T-helper 22 cell (primary cell): ENCODE measurements at regions not wholly inside any gene's neighbourhood (a gene's known extent, or its start where the extent isn't known, plus 50 kb on each side); places are given as distances from the start of the nearest gene placed in this dataset.

Experiments used
- DNase-seq: peaks from one replicate; pipeline ENCODE4 v3.0.0-alpha.2; 2020; ENCODE audit warnings: low read depth

DNA sequence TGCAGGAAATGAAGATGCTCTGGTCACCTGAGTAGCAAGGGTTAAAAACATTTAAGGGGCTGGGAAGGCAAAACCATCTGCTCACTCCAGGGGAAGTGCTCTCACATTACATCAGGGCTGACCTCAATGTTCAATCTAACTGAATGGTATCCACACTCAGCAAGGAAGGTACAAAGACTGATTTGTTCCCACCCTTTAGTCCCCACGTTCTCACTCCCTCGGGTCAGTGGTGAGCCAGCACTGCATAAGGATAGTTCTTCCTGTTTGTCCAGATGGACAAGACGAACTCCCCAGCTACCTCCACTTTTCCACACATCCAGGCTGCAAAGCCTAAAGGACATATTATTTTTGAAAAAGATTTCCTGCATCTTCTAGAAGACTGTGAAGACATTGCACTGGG lies 126.6 kb upstream of the SLC14A2 start:
- DNase-seq: no peak

DNA sequence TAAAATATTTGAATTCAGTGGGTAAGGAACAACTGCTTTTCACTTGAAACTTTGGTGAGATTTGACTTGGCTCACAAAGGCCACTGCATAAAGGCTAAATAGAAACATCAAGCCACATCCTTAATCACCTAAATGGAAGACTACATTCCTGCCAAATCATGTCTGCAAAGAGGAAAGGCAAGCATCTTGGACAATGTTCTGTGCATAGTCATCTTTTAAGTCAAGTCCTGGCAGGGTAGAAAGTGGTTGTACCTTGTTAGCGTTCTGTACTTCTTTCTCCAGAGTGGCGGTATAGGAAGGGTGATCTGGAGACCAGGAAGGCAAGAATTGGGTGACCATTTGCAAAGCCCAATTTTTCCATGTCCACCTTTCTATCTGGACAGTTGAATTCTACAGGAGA lies 121.4 kb upstream of the SLC14A2 start:
- DNase-seq: no peak

DNA sequence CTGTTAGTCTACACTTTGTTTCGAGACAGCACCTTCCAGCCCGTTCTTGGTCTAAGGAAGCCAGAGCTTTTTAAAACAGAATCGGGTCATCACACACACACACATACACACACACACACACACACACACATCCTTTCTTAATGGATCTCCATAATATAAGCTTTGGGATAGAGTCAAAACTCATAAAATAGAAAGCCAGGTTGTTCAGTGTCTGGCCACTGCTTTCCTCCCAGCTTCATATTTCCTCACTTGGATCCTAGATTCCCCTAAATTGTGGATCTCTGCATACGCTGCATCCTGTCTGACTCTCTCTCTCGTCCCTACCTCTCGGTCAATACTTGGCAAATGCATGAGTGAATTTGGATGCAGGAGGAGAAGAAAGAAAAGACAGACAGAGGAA lies 120.5 kb upstream of the SLC14A2 start:
- DNase-seq: no peak

DNA sequence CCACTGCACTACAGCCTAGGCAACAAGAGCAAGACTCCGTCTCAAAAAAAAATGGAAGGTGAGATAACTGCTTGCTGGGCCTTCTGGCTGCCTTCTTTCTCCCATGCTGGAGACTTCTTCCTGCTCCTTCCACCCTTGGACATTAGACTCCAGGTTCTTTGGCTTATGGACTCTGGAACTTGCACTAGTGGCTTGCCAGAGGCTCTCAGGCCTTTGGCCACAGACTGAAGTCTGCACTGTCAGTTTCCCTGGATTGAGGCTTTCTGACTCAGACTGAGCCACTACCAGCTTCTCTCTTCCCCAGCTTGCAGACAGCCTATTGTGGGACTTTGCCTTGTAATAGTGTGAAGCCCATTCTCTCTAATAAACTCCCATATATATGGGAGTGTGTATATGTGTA lies 118.5 kb upstream of the SLC14A2 start:
- no peak for DNase-seq

DNA sequence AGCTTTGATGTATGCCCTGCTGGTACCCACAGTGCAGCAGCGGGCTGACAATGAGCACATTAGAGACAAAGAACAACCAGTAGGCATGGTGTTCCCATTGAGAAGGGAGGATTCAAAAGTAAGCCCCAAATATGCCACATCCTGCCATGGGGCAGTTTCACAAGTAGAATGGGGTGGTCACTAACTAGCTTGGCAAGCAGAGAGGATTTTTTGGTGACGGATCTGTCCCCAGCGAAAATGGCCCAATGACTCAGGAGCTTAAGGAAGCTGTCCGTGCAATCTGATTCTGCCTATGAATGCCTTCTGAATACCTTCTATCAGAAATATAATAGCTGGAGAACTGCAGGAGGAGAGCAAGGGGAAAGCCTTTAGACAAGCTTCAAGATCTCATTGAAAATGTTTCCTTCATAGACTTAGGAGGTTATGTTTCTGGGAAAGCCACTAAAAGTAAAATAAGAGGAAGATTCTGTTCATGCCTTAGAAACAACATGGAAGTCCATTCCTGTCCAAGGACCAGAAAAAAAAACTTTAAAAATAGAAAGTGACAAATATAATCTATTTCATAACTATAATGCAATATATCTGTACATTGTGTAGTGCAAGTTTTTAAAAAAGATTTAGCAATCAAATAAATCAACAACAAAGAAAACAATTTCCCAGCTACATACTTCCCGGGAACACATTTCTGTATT lies 117.5 kb upstream of the SLC14A2 start:
- DNase-seq: no peak

DNA sequence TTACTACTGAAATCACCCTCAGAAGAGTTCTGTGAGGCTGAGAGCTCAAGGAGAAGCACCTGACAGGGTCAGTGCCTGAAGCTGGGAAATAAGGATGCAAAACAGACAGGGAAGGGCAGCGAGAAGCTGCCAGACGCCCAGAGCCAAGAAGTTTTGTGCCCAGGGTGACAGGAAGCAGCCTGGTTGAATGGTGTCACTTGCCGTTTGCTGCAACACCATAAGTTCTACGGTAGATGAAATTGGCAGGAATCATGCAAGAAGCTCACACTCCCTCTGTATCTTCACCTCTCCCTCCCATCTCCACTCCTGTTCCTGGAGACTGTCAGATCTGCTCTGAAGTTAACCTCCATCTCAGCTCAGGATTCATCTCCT lies 117.0 kb upstream of the SLC14A2 start:
- no peak for DNase-seq

DNA sequence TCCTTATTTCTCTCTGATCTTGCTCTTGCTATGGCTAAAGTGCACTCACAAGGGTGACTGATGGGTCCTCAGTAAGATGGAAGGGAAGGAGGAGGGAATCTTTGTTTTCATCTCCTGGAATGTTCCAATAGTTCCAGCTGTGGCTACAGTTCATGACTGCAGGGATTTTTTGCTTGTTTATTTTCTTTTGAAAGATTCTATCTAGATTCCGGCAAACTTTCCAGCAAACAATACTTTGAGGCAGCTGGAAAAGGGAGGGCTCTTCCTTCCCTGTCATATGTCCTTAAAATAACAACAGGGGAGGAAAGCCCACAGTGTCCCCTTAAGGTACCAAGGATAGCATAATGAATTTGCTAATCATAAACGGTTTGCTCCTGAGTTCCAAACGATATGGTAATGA lies 111.3 kb upstream of the SLC14A2 start:
- no peak for DNase-seq

DNA sequence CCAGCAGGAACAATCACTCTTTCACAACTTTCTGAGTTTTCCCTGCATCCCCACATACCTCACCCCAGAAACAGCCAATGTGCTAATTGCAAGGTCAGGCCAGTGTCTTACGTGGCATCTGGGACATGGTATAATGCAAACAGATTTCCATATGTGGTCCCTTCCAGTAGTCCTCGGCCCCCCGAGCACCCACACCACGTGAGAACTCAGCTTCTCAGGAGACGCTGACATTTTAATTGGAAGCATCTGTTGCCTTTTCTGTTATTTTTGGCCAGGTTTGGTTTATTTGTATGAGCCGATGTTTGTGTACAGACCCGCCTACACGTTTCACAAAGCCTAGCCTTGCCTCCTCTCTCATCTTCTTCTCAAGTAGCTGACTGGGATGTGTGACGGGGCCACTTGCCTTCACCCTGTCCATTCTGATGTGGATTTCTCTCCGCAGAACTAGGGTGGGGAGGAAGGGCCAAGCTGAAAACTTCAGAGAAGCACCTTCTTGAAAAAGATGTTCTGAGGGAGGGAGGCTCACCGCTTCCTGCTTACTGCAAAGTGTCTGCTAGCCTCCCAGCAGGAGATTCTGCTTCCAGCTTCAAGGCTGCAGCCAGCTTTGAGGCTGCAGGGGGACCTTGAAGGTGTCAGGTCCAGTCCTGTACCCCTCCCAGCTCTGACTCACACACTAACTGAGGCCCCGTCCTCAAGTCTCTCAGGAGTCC lies 109.6 kb upstream of the SLC14A2 start:
- no peak for DNase-seq

DNA sequence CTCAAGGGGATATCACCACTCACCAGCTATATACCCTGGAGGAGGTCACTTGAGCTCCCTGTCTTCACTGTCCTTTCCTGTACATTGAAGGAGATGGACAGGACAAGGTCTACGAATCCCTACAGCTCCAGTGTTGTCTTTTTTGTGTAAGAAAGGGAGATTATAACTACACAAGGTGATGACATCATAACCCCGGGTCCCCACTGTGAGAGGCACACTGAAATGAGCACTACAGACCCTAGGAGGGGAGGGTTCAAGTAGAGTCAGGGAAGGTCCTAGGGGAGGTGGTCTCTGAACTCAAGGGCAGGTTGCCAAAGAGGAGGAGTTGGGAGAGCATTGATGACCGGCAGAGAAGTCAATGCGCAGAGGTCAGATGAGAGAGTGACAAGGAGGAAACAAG lies 108.3 kb upstream of the SLC14A2 start:
- no peak for DNase-seq

DNA sequence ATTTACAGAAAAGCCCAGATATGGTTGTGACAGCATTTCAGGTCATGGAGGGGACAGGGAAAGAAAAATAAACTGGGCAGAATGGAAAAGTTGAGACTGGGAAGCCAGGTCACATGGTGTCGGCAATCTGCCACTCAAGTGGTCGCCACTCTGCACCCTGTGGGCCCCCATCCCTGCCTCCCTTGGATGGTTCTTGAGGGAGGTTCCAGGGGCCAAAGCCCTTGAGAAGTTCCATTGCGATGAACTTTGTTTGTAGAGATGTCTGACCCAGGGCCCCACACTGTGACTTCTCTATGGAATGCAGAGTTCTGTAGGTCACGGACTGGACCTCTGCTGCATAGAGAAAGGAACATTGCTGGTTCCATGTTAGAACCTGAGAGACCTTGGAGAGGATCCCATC lies 105.7 kb upstream of the SLC14A2 start:
- no peak for DNase-seq

DNA sequence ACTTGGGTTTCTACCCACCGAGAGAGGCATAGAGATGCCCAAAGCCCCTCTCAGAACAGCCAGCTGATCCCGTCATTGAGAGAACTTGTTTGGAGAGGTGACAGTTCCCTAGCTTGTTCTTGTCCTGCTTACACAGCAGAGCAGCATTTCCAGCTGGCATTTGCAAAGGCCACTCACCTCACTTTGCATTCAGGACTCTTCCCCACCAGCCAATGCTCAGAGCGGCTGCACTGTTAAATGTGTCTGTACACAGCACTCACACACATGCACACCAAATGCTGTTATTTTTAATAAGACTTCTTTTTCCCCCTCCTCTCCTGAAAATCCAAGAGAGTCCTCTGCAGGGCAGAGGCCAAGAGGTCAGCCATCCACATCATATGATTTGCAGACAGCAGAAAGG lies 104.6 kb upstream of the SLC14A2 start:
- no peak for DNase-seq

DNA sequence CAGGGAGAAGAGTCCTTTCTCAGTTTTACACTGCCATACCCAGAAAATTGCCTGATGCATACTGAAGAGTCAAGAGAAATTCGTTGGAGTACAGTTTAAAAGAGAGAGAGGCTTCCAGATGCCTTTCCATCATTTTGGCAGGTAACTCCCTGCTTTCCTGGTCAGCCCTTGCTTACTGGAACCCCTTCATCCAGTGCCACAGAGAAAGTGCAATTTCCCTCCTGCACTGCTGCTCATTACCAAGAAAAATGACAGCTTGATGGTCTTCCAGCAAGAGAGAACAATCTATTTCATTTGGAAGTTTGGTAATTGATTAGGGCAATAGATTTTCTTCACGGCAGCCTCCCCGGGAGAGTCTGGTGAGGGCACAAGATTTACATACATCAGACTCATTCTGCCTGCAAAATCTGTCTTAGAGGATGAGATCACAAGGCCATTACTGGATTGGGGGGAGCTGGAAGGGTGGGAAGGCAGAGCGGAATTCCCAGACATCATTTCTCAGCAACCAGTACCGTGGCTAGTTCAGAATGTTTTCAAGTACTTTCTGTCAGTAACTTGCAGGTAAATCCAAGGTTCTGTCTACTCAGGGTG lies 102.8 kb upstream of the SLC14A2 start:
- DNase-seq: no peak

DNA sequence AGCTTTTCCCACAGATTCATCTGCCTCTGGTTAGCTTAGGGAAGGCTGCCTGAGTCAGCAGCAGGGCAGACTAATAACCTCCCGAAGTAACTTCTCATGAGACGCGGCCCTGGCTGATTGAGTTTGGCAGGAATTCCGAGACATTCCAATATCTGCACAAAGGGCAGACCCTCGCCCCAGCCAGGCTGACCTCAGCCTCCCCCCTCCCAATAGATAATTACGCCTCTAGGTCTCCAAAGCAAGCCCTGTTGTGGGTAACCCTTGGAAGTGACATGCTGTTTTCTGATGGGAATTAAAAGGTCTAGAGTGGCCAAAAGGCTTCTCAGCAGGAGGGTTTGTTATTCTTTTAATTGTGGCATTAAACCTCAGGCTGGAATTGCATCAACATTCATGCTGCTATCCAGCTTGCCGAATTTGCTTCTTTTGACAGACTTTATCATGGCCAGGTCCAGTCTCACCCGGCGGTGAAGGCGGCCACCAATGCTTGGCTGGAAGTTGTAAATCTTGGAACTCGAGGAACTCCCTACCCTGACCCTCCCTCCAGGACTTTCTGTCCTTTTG lies 98.0 kb upstream of the SLC14A2 start:
- no peak for DNase-seq

DNA sequence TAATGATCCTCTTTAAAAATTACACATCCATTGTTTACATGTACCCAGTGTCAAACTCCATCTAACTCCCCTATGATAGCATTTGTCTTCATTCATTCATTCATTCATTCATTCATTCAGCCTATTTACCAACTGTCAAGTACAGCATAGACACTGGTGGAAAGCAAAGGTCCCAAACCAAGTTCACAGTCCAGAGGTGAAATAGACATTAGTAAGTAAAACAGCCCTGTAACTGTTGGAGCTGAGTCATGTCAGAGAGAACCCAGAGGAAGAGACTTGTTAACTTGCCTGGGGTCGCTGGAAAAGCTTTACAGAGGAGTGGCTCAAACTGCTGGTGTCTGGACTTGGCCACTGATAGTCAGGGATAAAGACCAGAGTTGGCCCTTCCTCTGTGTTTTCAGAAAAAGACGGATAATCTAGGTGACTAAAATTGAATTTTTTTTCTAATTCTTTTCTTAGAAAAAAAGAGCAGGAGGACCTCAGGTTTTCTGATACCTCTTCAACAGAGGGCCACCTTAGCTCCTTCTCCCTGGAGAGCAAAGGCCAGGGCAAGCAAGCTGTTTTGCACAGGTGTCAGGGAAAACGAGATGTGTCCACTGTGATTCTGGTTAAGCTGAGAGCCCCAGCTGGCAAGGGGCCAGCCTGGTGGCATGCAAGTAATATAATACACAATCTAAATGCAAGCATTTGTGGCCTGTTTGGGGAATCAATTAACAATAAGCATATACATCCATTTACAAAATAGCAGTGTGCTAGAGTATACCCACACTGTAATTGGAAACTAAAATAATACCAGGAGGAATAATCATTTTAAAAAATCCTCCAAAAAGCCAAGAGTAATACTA lies 96.7 kb upstream of the SLC14A2 start:
- DNase-seq: no peak

DNA sequence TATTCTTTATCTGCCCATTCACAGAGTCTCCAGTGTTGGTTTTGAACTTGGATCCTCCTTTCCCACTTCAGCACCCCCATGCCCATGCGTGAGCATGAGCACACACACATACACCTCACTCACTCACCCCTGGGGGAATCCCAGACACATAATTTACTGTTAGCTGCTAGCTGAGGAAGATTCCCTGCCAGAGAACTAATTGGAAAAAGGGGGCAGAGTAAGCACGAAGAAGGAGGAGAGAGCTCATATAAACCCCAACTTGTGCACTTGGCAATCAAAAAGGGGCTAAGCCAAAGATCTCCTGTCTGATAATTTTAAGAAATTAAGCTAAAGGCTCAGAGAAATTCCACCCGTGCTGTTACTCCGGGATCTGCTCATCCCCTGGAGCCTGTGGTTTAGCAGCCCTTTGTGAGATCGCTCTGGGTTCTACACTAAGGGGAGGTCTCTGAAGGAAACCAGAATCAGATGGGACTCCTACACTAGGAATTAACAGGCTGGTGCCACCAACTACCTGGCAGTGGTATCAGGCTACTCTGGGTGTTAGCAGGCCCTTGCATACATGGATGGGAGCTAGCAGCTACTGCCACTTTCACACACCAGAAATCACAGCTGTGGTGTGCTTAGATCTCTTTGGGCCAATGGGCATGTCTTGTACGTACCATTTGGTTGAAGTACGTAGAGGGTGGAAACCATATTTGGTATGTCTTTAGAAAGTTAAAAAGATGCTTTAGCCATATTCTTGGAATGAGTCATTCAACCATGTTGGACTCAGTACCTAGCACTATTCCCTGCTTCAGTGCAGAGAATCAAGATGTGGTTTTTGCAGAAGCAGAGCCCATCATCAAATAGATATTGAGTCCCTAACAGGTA lies 95.6 kb upstream of the SLC14A2 start:
- no peak for DNase-seq

DNA sequence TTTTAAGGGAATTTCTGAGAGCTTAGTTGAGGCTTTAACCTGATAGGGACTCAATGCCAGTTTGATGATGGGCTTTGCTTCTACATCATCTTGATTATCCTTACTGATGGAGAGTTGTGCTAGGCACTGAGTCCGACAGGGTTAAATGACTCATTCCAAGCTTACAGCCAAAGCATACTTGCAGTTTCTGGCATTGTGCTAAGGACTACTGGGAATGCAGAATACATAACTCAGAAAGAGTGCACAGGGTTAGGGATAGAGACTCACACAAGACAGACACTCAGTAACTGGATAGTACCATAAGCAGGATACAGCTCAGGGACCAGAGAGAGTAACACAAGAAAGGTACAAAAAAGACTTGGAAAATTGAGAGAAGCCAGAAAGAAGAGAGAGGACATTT lies 94.1 kb upstream of the SLC14A2 start:
- DNase-seq: no peak

DNA sequence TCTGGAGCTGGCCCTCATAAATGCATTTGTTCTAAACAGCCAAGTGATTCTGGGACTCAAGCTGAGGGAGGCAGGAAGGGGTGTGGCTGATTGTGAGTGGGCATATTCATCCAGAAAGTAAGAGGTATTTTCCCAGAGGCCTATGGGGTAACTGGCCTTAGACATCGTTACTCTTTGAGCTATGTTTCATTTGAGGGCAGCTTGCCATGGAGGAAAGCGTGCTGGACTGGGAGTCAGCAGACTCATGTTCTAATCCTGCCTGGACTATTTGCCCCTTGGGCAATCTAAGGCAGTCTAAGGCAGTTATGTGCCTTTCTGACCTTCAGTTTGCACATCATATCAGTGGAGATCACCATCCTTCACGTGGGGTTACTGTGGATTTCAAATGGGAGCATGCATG lies 93.5 kb upstream of the SLC14A2 start:
- DNase-seq: no peak

DNA sequence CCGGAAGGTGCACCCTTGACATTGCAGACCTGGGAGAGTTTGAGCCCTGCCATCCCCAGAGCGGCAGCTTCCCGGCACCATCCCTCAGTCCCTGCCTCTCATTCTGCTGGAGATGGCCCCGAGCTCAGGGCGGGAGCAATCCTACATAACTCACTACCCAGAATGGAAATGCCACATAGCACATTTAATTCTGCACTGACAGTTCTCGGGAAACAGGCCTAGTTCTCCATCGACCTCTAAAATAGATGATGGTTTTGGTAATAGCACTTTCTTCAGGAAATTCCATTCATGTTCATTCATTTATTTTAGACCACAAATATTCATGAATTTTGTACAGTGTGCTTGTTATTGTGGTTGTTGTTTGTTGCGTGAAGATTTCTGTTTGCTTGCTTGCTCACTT lies 92.9 kb upstream of the SLC14A2 start:
- no peak for DNase-seq

DNA sequence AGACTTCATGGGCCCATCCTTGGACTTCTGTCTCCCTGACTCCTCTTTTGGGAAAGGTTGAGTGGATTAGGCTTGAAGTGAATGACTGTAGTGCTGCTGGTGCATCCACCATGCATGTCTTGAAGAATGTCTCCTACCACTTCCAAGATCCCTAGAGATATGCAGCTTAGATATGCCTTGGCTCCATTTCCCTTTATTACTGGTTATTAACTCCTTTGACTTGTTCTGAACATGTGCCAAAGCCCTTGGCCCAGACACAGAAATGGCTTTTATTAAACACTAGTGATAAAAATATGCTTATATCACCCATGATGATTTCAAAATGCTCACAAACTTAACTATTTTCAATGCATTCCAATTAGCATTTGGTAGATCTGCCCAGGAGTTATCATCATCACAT lies 90.0 kb upstream of the SLC14A2 start:
- DNase-seq: no peak

DNA sequence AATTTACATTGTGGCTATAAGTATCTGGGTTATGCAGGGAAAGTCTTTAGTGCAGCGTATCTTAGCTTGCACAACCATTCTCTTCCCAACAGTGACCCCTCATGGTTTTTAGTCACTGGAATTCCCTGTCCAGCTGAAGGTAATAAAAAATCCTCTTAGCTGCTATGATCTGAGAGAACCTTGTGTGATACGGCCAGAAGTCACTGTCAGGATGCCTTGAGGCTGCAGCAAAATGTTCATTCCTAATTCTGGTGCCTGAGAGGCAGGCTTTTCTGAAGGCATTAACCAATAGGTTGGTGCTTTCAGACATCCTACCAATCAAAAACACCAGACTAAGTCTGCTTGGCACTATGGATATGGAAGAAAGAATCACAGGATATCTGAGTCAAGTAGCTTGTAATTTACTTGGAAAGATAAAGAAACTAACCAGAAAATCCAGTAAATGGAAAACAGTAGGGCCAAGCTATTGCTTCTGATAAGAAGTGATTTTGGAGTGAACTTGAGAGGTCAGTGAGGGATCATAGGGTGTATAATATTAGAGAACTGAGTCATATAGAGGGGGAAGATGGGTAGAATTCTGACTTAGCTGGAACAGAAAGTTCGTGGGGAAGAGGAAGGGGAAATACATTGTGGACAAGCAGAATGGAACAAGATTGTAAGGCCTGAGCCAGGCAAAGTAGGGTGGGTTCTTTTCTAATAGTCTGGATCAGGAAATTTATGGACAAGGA lies 89.0 kb upstream of the SLC14A2 start:
- no peak for DNase-seq

DNA sequence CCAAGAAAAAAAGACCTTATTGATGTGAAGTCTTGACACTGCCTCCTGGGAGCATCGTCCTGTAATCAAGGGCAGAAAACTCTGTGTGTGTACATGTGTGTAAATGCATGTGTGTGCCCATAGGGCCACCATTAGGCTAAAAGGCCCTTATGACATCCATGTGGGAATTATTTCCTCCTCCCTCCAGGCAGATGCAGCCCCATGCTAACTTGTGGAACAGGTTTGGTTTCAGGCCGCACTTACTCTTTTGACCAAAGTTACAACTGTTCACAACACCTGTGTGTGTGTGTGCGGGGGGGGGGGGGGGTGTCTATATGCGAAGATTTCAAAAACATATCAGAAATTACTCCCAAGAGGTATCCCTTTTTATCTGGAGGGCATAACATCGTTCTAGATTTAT lies 87.4 kb upstream of the SLC14A2 start:
- no peak for DNase-seq
